Left ventricle myocardium inferior (tissue), 1 donor: ENCODE measurements at regions not wholly inside any gene's neighbourhood (a gene's known extent, or its start where the extent isn't known, plus 50 kb on each side); places are given as distances from the start of the nearest gene placed in this dataset.

Experiments
- DNase-seq: peaks from one replicate; pipeline ENCODE4 v3.0.0-alpha.2; 2020
- H3K27ac ChIP-seq: fragments of 200-600 bp; replicated peaks from 2 replicates; pipeline ENCODE4 v1.8.0; 2021
- H3K27me3 ChIP-seq: fragments of 200-600 bp; 2 replicates; pipeline ENCODE4 v1.8.0; 2021; ENCODE audit warnings: low read depth
- H3K36me3 ChIP-seq: fragments of 200-600 bp; 2 replicates; pipeline ENCODE4 v1.8.0; 2021
- H3K4me1 ChIP-seq: fragments of 200-600 bp; 2 replicates; pipeline ENCODE4 v1.8.0; 2021
- H3K4me3 ChIP-seq: fragments of 200-600 bp; 2 replicates; pipeline ENCODE4 v1.8.0; 2021; ENCODE audit warnings: mild to moderate bottlenecking, moderate library complexity
- H3K9me3 ChIP-seq: fragments of 200-600 bp; replicated peaks from 2 replicates; pipeline ENCODE4 v1.8.0; 2021
- intact Hi-C: fragments of 100-400 bp; cut with micrococcal nuclease; formaldehyde crosslinking; loops from one replicate; pipeline ENCODE4 v1.11.0; 2022
- TF ChIP-seq, protein P1 (sequence below): fragments of 200-600 bp; IDR thresholded peaks from 2 replicates; pipeline ENCODE4 v1.8.0; 2021; ENCODE audit warnings: antibody characterized with exemption, mild to moderate bottlenecking, borderline replicate concordance
- donor health status: DM: no; HTN: yes; CAD: no; lungs with severe emphysema.

GRCh38 chr10:131658476-131659110, 242.2 kb upstream of the PPP2R2D start:
- intact Hi-C loops = no loop called here
- no peak overlapping the region for H3K4me3 ChIP-seq
- TF ChIP-seq, protein P1, sequence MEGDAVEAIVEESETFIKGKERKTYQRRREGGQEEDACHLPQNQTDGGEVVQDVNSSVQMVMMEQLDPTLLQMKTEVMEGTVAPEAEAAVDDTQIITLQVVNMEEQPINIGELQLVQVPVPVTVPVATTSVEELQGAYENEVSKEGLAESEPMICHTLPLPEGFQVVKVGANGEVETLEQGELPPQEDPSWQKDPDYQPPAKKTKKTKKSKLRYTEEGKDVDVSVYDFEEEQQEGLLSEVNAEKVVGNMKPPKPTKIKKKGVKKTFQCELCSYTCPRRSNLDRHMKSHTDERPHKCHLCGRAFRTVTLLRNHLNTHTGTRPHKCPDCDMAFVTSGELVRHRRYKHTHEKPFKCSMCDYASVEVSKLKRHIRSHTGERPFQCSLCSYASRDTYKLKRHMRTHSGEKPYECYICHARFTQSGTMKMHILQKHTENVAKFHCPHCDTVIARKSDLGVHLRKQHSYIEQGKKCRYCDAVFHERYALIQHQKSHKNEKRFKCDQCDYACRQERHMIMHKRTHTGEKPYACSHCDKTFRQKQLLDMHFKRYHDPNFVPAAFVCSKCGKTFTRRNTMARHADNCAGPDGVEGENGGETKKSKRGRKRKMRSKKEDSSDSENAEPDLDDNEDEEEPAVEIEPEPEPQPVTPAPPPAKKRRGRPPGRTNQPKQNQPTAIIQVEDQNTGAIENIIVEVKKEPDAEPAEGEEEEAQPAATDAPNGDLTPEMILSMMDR = no peak
- peaks cover 6% of the 10 kb centered on the region for H3K9me3 ChIP-seq
- DNase-seq = no peak
- peaks cover 43% of the 10 kb centered on the region for H3K27me3 ChIP-seq
- no peaks in the 10 kb centered on the region for H3K4me1 ChIP-seq
- no peak overlapping the region for H3K27ac ChIP-seq
- no peaks in the 10 kb centered on the region for H3K36me3 ChIP-seq

DNA sequence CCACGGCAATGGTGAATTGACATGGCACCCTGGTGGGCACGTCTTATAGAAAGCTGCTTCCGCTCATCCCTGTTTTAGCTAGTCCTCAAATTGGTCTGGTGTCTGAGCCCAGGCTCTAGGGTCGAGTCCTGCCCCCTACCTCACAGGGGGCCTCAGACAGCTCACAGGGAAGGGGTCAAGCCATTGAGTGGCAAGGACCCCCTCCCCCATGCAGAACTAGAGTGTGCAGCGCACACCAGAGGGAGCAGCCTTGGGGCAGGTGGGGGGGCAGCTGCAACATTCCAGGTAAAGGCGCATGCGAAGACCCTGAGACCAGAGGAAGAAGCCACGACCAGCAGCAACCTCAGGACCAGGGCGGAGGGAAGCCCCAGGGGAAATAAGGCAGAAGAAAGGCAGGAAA, 240.4 kb upstream of the PPP2R2D start:
- Histone ChIP-seq H3K4me1 (no peaks in the 10 kb centered on the region), H3K9me3 (peaks cover 6% of the 10 kb centered on the region), H3K4me3 (no peak overlapping the region), H3K27ac (no peak overlapping the region), H3K36me3 (no peaks in the 10 kb centered on the region), H3K27me3 (peaks cover 25% of the 10 kb centered on the region)
- TF ChIP-seq, protein P1 = no peak
- DNase-seq = no peak
- intact Hi-C loops = no loop called here

GRCh38 chr10:131662851-131663250, 238.0 kb upstream of the PPP2R2D start:
- intact Hi-C loops = no loop called here
- H3K4me1 ChIP-seq = no peaks in the 10 kb centered on the region
- no peak overlapping the region for H3K4me3 ChIP-seq
- H3K36me3 ChIP-seq = no peaks in the 10 kb centered on the region
- H3K27me3 ChIP-seq = peaks cover 31% of the 10 kb centered on the region
- peaks cover 6% of the 10 kb centered on the region for H3K9me3 ChIP-seq
- DNase-seq = no peak
- no peak overlapping the region for H3K27ac ChIP-seq
- TF ChIP-seq, protein P1 = no peak

DNA sequence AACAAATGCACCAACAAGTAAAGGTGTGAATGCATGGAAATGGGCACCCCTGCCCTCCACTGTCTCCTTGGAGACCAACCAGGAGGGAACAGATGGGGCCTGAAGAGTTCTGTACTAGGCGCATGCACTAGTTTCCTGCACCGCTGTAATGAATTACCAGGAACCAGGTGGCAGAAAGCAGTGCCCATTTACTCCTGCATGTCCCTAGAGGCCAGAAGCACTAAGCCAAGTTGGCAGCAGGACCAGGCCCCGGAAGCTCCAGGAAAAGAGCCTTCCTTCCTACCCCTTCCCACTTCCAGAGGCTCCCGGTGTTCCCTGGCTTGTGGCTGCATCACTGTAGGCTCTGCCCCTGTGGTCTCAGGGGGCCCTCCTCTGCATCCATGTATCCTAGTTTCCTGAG, 237.5 kb upstream of the PPP2R2D start:
- no peak for DNase-seq
- Histone ChIP-seq H3K36me3 (no peaks in the 10 kb centered on the region), H3K4me1 (no peaks in the 10 kb centered on the region), H3K27me3 (peaks cover 35% of the 10 kb centered on the region), H3K9me3 (peaks cover 6% of the 10 kb centered on the region), H3K27ac (no peak overlapping the region), H3K4me3 (no peak overlapping the region)
- TF ChIP-seq, protein P1 = no peak
- intact Hi-C loops = no loop called here

DNA sequence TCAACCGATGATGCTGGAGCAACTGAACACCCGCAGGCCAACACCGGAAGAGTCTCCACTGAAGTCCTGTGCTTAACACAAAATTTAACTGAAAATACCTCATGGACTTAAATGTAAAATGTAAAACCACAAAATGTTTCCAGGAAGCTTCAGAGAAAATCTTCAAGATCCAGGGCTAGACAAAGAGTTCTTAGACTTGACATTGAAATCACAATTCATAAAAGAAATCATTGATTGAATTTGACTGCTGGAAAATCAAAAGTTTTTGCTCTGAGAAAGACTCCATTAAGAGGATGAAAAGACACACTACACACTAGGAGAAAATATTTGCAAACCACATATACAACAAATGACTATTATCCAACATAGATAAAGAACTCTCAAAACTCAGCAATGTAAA, 234.7 kb upstream of the PPP2R2D start:
- H3K36me3 ChIP-seq = no peaks in the 10 kb centered on the region
- no peak overlapping the region for H3K4me3 ChIP-seq
- peaks cover 23% of the 10 kb centered on the region for H3K27me3 ChIP-seq
- no peak for DNase-seq
- TF ChIP-seq, protein P1 = no peak
- H3K9me3 ChIP-seq = no peaks in the 10 kb centered on the region
- intact Hi-C loops = no loop called here
- H3K4me1 ChIP-seq = no peaks in the 10 kb centered on the region
- H3K27ac ChIP-seq = no peak overlapping the region
